A673 (cell line): ENCODE measurements at regions not wholly inside any gene's neighbourhood (a gene's known extent, or its start where the extent isn't known, plus 50 kb on each side); places are given as distances from the start of the nearest gene placed in this dataset.

Source experiments
- BruUV-seq: library from RNA; stranded (reverse); fragments of 400-500 nt; replicated peaks from 2 replicates; lab custom pipeline; 2021; lab: Mats Ljungman, UMichigan
- CTCF ChIA-PET: fragments of 300-600 bp; sonication (Branson Sonifier 250); formaldehyde crosslinking; loops from one replicate; lab custom pipeline; 2022; ENCODE audit warnings: antibody characterized with exemption; lab: Charles Lee
- POLR2A ChIA-PET: fragments of 300-600 bp; sonication (Branson Sonifier 250); formaldehyde crosslinking; loops from one replicate; lab custom pipeline; 2022; ENCODE audit warnings: antibody characterized with exemption; ENCODE audit not compliant: low non-redundant PET; lab: Charles Lee
- DNase-seq: peaks from one replicate; pipeline ENCODE4 v3.0.0-alpha.2; 2015; ENCODE audit warnings: low spot score
- H3K27ac ChIP-seq: fragments of 200-600 bp; sonication (generic); 2 replicates; pipeline ENCODE4 v1.5.1; 2016; ENCODE audit warnings: mixed run types, low read depth, mild to moderate bottlenecking, mixed read lengths, antibody characterized with exemption, low read length; ENCODE audit not compliant: poor library complexity, severe bottlenecking
- H3K27me3 ChIP-seq: fragments of 200-600 bp; sonication (generic); replicated peaks from 2 replicates; pipeline ENCODE4 v1.6.1; 2017; ENCODE audit warnings: mixed run types, low read depth, mild to moderate bottlenecking, mixed read lengths, antibody characterized with exemption, low read length; ENCODE audit not compliant: insufficient read depth, poor library complexity
- H3K36me3 ChIP-seq: fragments of 200-600 bp; sonication (generic); 2 replicates; pipeline ENCODE4 v1.6.1; 2016; ENCODE audit warnings: mixed run types, mild to moderate bottlenecking, mixed read lengths, antibody characterized with exemption, low read length; ENCODE audit not compliant: insufficient read depth, poor library complexity, severe bottlenecking
- H3K4me1 ChIP-seq: fragments of 200-600 bp; sonication (generic); 2 replicates; pipeline ENCODE4 v1.6.1; 2017; ENCODE audit warnings: mixed run types, mild to moderate bottlenecking, mixed read lengths, antibody characterized with exemption, low read length; ENCODE audit not compliant: insufficient read depth, poor library complexity, severe bottlenecking
- H3K4me3 ChIP-seq: fragments of 200-600 bp; sonication (generic); 2 replicates; pipeline ENCODE4 v1.5.1; 2016; ENCODE audit warnings: low read depth, mixed run types, mild to moderate bottlenecking, mixed read lengths, low read length; ENCODE audit not compliant: poor library complexity, severe bottlenecking
- H3K9me3 ChIP-seq: fragments of 200-600 bp; sonication (generic); 2 replicates; pipeline ENCODE4 v1.6.1; 2016; ENCODE audit warnings: mixed run types, low read depth, mild to moderate bottlenecking, mixed read lengths, antibody characterized with exemption, low read length; ENCODE audit not compliant: poor library complexity, severe bottlenecking
- CTCF ChIP-seq: fragments of 300-800, 200-600 bp; sonication (generic); conservative IDR thresholded peaks from 2 replicates; pipeline ENCODE4 v1.5.1; 2017; ENCODE audit warnings: low read depth, mild to moderate bottlenecking, antibody characterized with exemption, low read length, moderate library complexity, mixed read lengths
- EZH2 ChIP-seq: fragments of 200-600 bp; sonication (generic); IDR thresholded peaks from 2 replicates; pipeline ENCODE4 v1.6.1; 2017; ENCODE audit warnings: borderline replicate concordance, low read depth, mild to moderate bottlenecking, mixed read lengths, antibody characterized with exemption, low read length; ENCODE audit not compliant: poor library complexity, severe bottlenecking
- intact Hi-C: fragments of 100-400 bp; cut with micrococcal nuclease; formaldehyde crosslinking; loops from one replicate; pipeline ENCODE4 v1.10.0; 2022; ENCODE audit not compliant: unreplicated experiment

- no peak for DNase-seq
- no TSS peak for BruUV-seq
- TF ChIP-seq EZH2 = no peak
- no peak for TF ChIP-seq CTCF
- Histone ChIP-seq H3K9me3 (no peaks in the 10 kb centered on the region), H3K4me3 (no peak overlapping the region), H3K4me1 (no peaks in the 10 kb centered on the region), H3K27me3 (peaks cover 5% of the 10 kb centered on the region), H3K27ac (no peak overlapping the region), H3K36me3 (no peaks in the 10 kb centered on the region)
- POLR2A ChIA-PET = no interaction called here
- intact Hi-C loops = no loop called here
- CTCF ChIA-PET = no interaction called here
Measured at GRCh38 chr15:36506733-36507356, 72.6 kb upstream of the CDIN1 start.

GRCh38 chr15:36507458-36507857 is 72.0 kb upstream of the CDIN1 start:
- Histone ChIP-seq H3K27ac (no peak overlapping the region), H3K4me3 (no peak overlapping the region), H3K9me3 (no peaks in the 10 kb centered on the region), H3K4me1 (no peaks in the 10 kb centered on the region), H3K36me3 (no peaks in the 10 kb centered on the region), H3K27me3 (peaks cover 5% of the 10 kb centered on the region)
- CTCF ChIA-PET = no interaction called here
- POLR2A ChIA-PET = no interaction called here
- DNase-seq = no peak
- TF ChIP-seq CTCF (no peak), EZH2 (no peak)
- BruUV-seq = no TSS peak
- intact Hi-C loops = no loop called here

- Histone ChIP-seq H3K27me3 (peaks cover 12% of the 10 kb centered on the region), H3K4me3 (no peak overlapping the region), H3K27ac (no peak overlapping the region), H3K36me3 (no peaks in the 10 kb centered on the region), H3K4me1 (no peaks in the 10 kb centered on the region), H3K9me3 (no peaks in the 10 kb centered on the region)
- TF ChIP-seq CTCF = no peak
- no peak for TF ChIP-seq EZH2
- BruUV-seq = no TSS peak
- no peak for DNase-seq
- intact Hi-C loops = no loop called here
- ChIA-PET CTCF (no interaction called here), POLR2A (no interaction called here)
Measured at GRCh38 chr15:36511594-36511993, 67.8 kb upstream of the CDIN1 start.
